ENCODE measurements at regions not wholly inside any gene's neighbourhood (a gene's known extent, or its start where the extent isn't known, plus 50 kb on each side); places are given as distances from the start of the nearest gene placed in this dataset.

DNA sequence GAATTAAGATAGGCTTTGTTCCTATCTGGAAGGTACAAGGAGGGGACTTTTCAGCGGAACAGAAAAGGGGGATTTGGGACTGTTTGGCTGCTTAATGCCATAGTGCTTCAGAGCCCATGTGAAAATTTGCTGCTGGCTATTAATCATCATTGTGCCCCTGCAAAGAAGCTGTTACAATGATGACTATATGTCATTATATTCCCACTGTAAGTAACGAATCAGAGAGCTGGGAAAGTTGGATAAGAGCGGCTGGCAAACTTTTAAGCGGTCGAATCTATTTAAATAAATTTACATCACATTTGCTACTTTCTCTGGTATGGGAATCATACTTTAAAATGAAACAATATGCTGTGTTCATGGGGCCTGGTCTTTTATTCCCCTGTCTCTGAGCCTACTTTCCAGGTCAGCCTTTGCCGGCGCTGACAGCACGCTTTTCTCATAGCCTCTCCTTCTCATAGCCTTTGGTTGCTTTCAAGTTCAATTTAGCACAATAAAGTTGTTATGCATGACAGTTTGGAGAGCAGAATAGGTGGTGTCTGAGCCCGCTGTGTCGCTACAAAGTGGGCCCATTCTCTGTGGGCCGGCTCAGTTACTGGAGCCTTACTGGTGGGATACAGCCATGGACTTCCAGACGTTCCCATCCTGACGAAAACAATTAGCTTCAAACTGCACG lies 271.2 kb upstream of the TMEM161B start:
- Histone ChIP-seq H3K27me3 (no peaks in the 10 kb centered on the region), H3K36me3 (no peaks in the 10 kb centered on the region), H3K4me1 (no peaks in the 10 kb centered on the region), H3K4me3 (replicated peaks in 1 of 3) (no peak overlapping the region), H3K27ac (no peak overlapping the region), H3K9me3 (no peaks in the 10 kb centered on the region)
- intact Hi-C loops (cut with DNase I), result no loop called here
- no peak for DNase-seq
- WGBS, 2 donors, result 47 to 52% methylated on average over 14 of the region's 14 CpGs
- TF ChIP-seq POLR2A (IDR thresholded peaks at IDR 0.05), result no peak
- TF ChIP-seq, protein P1, sequence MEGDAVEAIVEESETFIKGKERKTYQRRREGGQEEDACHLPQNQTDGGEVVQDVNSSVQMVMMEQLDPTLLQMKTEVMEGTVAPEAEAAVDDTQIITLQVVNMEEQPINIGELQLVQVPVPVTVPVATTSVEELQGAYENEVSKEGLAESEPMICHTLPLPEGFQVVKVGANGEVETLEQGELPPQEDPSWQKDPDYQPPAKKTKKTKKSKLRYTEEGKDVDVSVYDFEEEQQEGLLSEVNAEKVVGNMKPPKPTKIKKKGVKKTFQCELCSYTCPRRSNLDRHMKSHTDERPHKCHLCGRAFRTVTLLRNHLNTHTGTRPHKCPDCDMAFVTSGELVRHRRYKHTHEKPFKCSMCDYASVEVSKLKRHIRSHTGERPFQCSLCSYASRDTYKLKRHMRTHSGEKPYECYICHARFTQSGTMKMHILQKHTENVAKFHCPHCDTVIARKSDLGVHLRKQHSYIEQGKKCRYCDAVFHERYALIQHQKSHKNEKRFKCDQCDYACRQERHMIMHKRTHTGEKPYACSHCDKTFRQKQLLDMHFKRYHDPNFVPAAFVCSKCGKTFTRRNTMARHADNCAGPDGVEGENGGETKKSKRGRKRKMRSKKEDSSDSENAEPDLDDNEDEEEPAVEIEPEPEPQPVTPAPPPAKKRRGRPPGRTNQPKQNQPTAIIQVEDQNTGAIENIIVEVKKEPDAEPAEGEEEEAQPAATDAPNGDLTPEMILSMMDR (IDR thresholded peaks at IDR 0.05), result no peak

DNA sequence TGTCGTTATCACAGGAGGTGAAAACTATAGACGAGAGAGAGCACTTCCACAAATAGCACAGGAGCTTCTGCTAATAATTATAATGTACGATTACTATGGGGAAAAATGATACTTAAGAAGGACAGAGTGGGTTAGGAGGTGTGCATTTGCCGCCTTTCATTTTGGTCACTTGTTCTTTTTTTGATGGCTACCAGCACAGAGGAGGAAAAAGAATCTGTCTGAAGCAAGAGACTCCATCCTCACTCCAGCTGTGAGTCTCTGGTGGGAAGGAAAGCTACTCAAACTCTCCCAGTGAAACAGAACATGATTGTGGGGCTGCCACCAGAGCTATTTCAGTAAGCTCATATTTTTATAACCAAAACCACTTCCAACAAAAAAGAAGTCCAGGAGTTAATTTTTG lies 270.4 kb upstream of the TMEM161B start:
- Histone ChIP-seq H3K4me1 (no peaks in the 10 kb centered on the region), H3K27ac (no peak overlapping the region), H3K4me3 (replicated peaks in 1 of 3) (no peak overlapping the region), H3K9me3 (no peaks in the 10 kb centered on the region), H3K36me3 (no peaks in the 10 kb centered on the region), H3K27me3 (no peaks in the 10 kb centered on the region)
- no peak for TF ChIP-seq POLR2A (IDR thresholded peaks at IDR 0.05)
- TF ChIP-seq, protein P1 (IDR thresholded peaks at IDR 0.05), result no peak
- WGBS, 2 donors, result 77 to 82% methylated on average over 4 of the region's 4 CpGs
- intact Hi-C loops (cut with DNase I), result no loop called here
- no peak for DNase-seq

DNA sequence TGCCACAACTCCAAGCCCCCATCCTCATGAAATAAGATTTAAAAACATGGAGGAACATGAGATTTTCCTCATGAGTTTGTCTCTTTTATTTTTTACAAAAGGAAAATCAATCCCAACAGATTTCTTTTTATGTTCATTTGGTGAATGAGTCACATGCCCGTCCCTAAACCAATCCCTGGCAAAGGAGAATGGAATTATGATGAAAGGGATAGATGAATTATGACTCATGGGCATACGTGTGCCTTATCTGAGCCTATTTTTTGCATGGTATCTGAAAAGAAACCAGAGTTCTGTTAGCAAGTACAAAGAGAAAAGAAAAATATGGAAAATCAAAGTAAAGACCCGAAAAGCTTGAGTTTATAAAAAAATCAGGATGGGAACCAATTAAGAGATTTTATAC lies 267.5 kb upstream of the TMEM161B start:
- no peak for TF ChIP-seq POLR2A (IDR thresholded peaks at IDR 0.05)
- TF ChIP-seq, protein P1 (IDR thresholded peaks at IDR 0.05), result no peak
- Histone ChIP-seq H3K4me1 (no peaks in the 10 kb centered on the region), H3K27ac (no peak overlapping the region), H3K9me3 (no peaks in the 10 kb centered on the region), H3K4me3 (replicated peaks in 1 of 3) (no peak overlapping the region), H3K36me3 (no peaks in the 10 kb centered on the region), H3K27me3 (no peaks in the 10 kb centered on the region)
- no peak for DNase-seq
- WGBS, 2 donors, result 72 to 81% methylated on average over 3 of the region's 3 CpGs
- intact Hi-C loops (cut with DNase I), result no loop called here

DNA sequence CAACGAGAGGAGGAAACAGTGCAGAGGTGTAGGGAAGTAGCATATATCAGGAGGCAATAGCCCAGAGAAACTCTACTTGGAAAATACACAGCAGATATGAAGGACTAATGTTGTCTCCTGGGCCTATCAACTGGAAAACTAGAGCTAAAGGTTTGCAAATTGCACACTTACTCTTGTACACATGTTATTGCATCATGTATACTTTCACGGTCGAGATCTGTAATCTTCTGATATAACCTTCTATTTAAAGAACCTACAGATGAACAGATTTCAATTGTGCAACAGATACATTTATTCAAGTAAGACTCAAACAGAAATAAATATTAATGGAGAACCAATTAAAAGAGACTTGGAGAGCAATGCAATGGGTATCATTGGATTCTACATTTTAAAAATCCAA lies 256.3 kb upstream of the TMEM161B start:
- WGBS, 2 donors, result 85% methylated on average over 3 of the region's 3 CpGs
- no peak for TF ChIP-seq POLR2A (IDR thresholded peaks at IDR 0.05)
- TF ChIP-seq, protein P1 (IDR thresholded peaks at IDR 0.05), result no peak

DNA sequence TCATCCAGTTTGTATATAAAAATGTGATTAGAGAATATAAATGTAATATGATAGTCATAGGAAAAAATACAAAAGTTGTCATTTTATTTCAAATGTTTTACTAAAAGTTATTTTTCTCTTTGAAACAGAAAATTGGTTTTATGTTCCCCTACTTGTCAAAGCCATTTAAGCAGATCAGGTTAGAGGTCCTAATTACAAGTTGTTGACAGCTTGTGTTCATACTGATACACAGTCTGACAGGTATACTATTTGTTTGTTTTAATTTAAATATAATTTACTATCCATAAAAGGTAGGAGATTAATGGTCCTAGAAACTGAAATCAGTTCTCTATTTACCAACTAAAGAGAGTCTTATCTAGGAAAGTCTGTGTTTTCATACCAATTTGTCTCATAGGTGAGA lies 250.4 kb upstream of the TMEM161B start:
- Histone ChIP-seq H3K27ac (no peak overlapping the region), H3K4me3 (replicated peaks in 1 of 3) (no peak overlapping the region), H3K9me3 (no peaks in the 10 kb centered on the region), H3K36me3 (no peaks in the 10 kb centered on the region), H3K4me1 (no peaks in the 10 kb centered on the region), H3K27me3 (no peaks in the 10 kb centered on the region)
- intact Hi-C loops (cut with DNase I), result no loop called here
- TF ChIP-seq, protein P1 (IDR thresholded peaks at IDR 0.05), result no peak
- TF ChIP-seq POLR2A (IDR thresholded peaks at IDR 0.05), result no peak
- no peak for DNase-seq

More for the DNA sequence above, 256.3 kb upstream of the TMEM161B start:
- no peak overlapping the region for H3K4me3 ChIP-seq (replicated peaks in 1 of 3)
- H3K4me1 ChIP-seq, result no peaks in the 10 kb centered on the region
- no peaks in the 10 kb centered on the region for H3K9me3 ChIP-seq
- H3K36me3 ChIP-seq, result no peaks in the 10 kb centered on the region
- DNase-seq, result no peak
- H3K27ac ChIP-seq, result no peak overlapping the region
- H3K27me3 ChIP-seq, result no peaks in the 10 kb centered on the region
- intact Hi-C loops (cut with DNase I), result no loop called here

Measured in thyroid gland (tissue), 4 donors.